Activated CD4-positive, alpha-beta T cell treated with anti-CD3 and anti-CD28 coated beads for 24 hours (primary cell): ENCODE measurements at regions not wholly inside any gene's neighbourhood (a gene's known extent, or its start where the extent isn't known, plus 50 kb on each side); places are given as distances from the start of the nearest gene placed in this dataset.

Experiments used
- DNase-seq, 2 donors: peaks; one replicate each; pipeline ENCODE4 v3.0.0-alpha.2; 2020; ENCODE audit warnings: low read depth in 2 of 2

- DNase-seq, result no peak
These were observed 104.8 kb upstream of the SIRPA start for GRCh38 chr20:1790386-1790785.

GRCh38 chr20:1788044-1788443 lies 107.2 kb upstream of the SIRPA start:
- DNase-seq, result no peak

- no peak for DNase-seq
These were observed 108.7 kb upstream of the SIRPA start for GRCh38 chr20:1786486-1786885.

GRCh38 chr20:1784586-1784985 lies 110.6 kb upstream of the SIRPA start:
- DNase-seq, result no peak

GRCh38 chr20:1783245-1783644 lies 112.0 kb upstream of the SIRPA start:
- DNase-seq, result no peak

GRCh38 chr20:1782181-1782580 lies 113.0 kb upstream of the SIRPA start:
- DNase-seq, result no peak

- DNase-seq, result no peak
These were observed 115.6 kb upstream of the SIRPA start for GRCh38 chr20:1779567-1779966.

- no peak for DNase-seq
These were observed 116.9 kb upstream of the SIRPA start for GRCh38 chr20:1778338-1778737.

GRCh38 chr20:1777476-1777820 lies 117.8 kb upstream of the SIRPA start:
- no peak for DNase-seq

GRCh38 chr20:1776681-1777475 lies 118.3 kb upstream of the SIRPA start:
- DNase-seq, result peak; percentile 84

- no peak for DNase-seq
These were observed 117.5 kb upstream of the SIRPG start for GRCh38 chr20:1775117-1775516.

GRCh38 chr20:1774479-1774878 lies 116.9 kb upstream of the SIRPG start:
- no peak for DNase-seq

- no peak for DNase-seq
These were observed 116.2 kb upstream of the SIRPG start for GRCh38 chr20:1773816-1774215.

GRCh38 chr20:1769491-1769890 lies 111.9 kb upstream of the SIRPG start:
- DNase-seq, result no peak

GRCh38 chr20:1766731-1767130 lies 109.2 kb upstream of the SIRPG start:
- DNase-seq, result no peak

- peak; percentile 48 to 54 for DNase-seq
These were observed 106.8 kb upstream of the SIRPG start for GRCh38 chr20:1764136-1765033.

GRCh38 chr20:1761598-1761997 lies 104.0 kb upstream of the SIRPG start:
- DNase-seq, result no peak

GRCh38 chr20:1761116-1761515 lies 103.5 kb upstream of the SIRPG start:
- DNase-seq, result no peak

GRCh38 chr20:1758765-1759164 lies 101.2 kb upstream of the SIRPG start:
- DNase-seq, result no peak

GRCh38 chr20:1757606-1758512 lies 100.3 kb upstream of the SIRPG start:
- no peak for DNase-seq

- no peak for DNase-seq
These were observed 99.5 kb upstream of the SIRPG start for GRCh38 chr20:1757072-1757471.

- DNase-seq, result no peak
These were observed 97.2 kb upstream of the SIRPG start for GRCh38 chr20:1754749-1755148.
